Kidney (tissue), 13 donors: ENCODE measurements at regions not wholly inside any gene's neighbourhood (a gene's known extent, or its start where the extent isn't known, plus 50 kb on each side); places are given as distances from the start of the nearest gene placed in this dataset.

Experiments
- DNase-seq, 5 donors: peaks; one replicate each; pipeline ENCODE4 v3.0.0-alpha.2; 2013 to 2020
- FAIRE-seq: peaks from 2 replicates; lab custom pipeline; 2012; peaks lifted over from hg19 to GRCh38; lab: Jason Lieb, UNC
- H3K27ac ChIP-seq, 2 donors: one replicate each; pipeline ENCODE4 v1.7.0; 2013; ENCODE audit warnings: low read depth in 2 of 2, low read length in 2 of 2, inconsistent platforms in 1 of 2
- H3K27me3 ChIP-seq: one replicate; pipeline ENCODE4 v1.7.1; 2013; ENCODE audit warnings: low read length, inconsistent platforms; ENCODE audit not compliant: control insufficient read depth, insufficient read depth
- H3K36me3 ChIP-seq, 3 donors: one replicate each; pipeline versions ENCODE4 v1.7.0 to v1.7.1; 2013; ENCODE audit warnings: low read length in 3 of 3, control low read depth in 1 of 3, inconsistent platforms in 1 of 3; ENCODE audit not compliant: insufficient read depth in 3 of 3, control insufficient read depth in 2 of 3
- H3K4me1 ChIP-seq, 3 donors: one replicate each; pipeline versions ENCODE4 v1.7.0 to v1.7.1; 2013; ENCODE audit warnings: low read length in 3 of 3, inconsistent platforms in 1 of 3, low read depth in 1 of 3; ENCODE audit not compliant: control insufficient read depth in 2 of 3, insufficient read depth in 2 of 3
- H3K4me3 ChIP-seq, 3 donors: one replicate each; pipeline versions ENCODE4 v1.7.0 to v1.8.1; 2013; ENCODE audit warnings: low read length in 3 of 3, control low read depth in 1 of 3, inconsistent platforms in 1 of 3
- H3K9ac ChIP-seq, 3 donors: one replicate each; pipeline versions ENCODE4 v1.7.0 to v1.7.1; 2013; ENCODE audit warnings: low read length in 3 of 3, control low read depth in 1 of 3, inconsistent platforms in 1 of 3
- H3K9me3 ChIP-seq, 3 donors: one replicate each; pipeline versions ENCODE4 v1.7.0 to v1.7.1; 2013; ENCODE audit warnings: low read length in 3 of 3, control low read depth in 1 of 3, inconsistent platforms in 1 of 3; ENCODE audit not compliant: control insufficient read depth in 2 of 3, insufficient read depth in 1 of 3
- intact Hi-C: fragments of 100-400 bp; cut with DNase I; formaldehyde crosslinking; loops from one replicate; pipeline ENCODE4 v1.11.1; 2022
- TF ChIP-seq, protein P1 (sequence below): IDR thresholded peaks from 3 replicates; pipeline ENCODE4 v1.5.1; 2012; ENCODE audit warnings: mild to moderate bottlenecking, moderate library complexity, borderline replicate concordance; ENCODE audit not compliant: insufficient read depth; ENCODE audit errors: extremely low read depth
- donor health status: control.
- donor health status: control.
- donor health status: control.
- donor health status: control.
- donor health status: control.
- donor health status: DM: yes; HTN: yes; CAD: no.
- donor health status: Normal renal cell carcinoma (clear cell type).

GRCh38 chr20:12821249-12821648 lies 187.5 kb upstream of the SPTLC3 start:
- H3K9me3 ChIP-seq = no peaks in the 10 kb centered on the region
- H3K4me1 ChIP-seq = no peaks in the 10 kb centered on the region
- TF ChIP-seq, protein P1, sequence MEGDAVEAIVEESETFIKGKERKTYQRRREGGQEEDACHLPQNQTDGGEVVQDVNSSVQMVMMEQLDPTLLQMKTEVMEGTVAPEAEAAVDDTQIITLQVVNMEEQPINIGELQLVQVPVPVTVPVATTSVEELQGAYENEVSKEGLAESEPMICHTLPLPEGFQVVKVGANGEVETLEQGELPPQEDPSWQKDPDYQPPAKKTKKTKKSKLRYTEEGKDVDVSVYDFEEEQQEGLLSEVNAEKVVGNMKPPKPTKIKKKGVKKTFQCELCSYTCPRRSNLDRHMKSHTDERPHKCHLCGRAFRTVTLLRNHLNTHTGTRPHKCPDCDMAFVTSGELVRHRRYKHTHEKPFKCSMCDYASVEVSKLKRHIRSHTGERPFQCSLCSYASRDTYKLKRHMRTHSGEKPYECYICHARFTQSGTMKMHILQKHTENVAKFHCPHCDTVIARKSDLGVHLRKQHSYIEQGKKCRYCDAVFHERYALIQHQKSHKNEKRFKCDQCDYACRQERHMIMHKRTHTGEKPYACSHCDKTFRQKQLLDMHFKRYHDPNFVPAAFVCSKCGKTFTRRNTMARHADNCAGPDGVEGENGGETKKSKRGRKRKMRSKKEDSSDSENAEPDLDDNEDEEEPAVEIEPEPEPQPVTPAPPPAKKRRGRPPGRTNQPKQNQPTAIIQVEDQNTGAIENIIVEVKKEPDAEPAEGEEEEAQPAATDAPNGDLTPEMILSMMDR = no peak
- intact Hi-C loops = no loop called here
- FAIRE-seq (no peak), DNase-seq (no peak)
- H3K27me3 ChIP-seq = no peaks in the 10 kb centered on the region
- H3K9ac ChIP-seq = no peak overlapping the region
- no peak overlapping the region for H3K4me3 ChIP-seq
- no peak overlapping the region for H3K27ac ChIP-seq
- H3K36me3 ChIP-seq = no peaks in the 10 kb centered on the region

GRCh38 chr20:12823734-12824133 lies 185.0 kb upstream of the SPTLC3 start:
- FAIRE-seq (no peak), DNase-seq (no peak)

GRCh38 chr20:12824328-12825225 lies 184.2 kb upstream of the SPTLC3 start:
- FAIRE-seq = no peak
- H3K4me1 ChIP-seq = no peaks in the 10 kb centered on the region
- no peaks in the 10 kb centered on the region for H3K36me3 ChIP-seq
- DNase-seq = no peak
- TF ChIP-seq, protein P1 = no peak
- no peak overlapping the region for H3K27ac ChIP-seq
- no peaks in the 10 kb centered on the region for H3K27me3 ChIP-seq
- no peaks in the 10 kb centered on the region for H3K9me3 ChIP-seq
- no peak overlapping the region for H3K9ac ChIP-seq
- intact Hi-C loops = no loop called here
- no peak overlapping the region for H3K4me3 ChIP-seq

More at GRCh38 chr20:12823734-12824133, 185.0 kb upstream of the SPTLC3 start:
- Histone ChIP-seq H3K27ac (no peak overlapping the region), H3K4me3 (no peak overlapping the region), H3K9ac (no peak overlapping the region), H3K27me3 (no peaks in the 10 kb centered on the region), H3K9me3 (no peaks in the 10 kb centered on the region), H3K36me3 (no peaks in the 10 kb centered on the region), H3K4me1 (no peaks in the 10 kb centered on the region)
- intact Hi-C loops = no loop called here
- TF ChIP-seq, protein P1 = no peak
